ENCODE measurements at regions not wholly inside any gene's neighbourhood (a gene's known extent, or its start where the extent isn't known, plus 50 kb on each side); places are given as distances from the start of the nearest gene placed in this dataset.

GRCh38 chr4:187010052-187010451 lies 286.4 kb upstream of the FAT1 start:
- ATAC-seq = no peak
- no peak for DNase-seq
- H3K4me3 Mint-ChIP-seq = no peak overlapping the region
- H3K36me3 Mint-ChIP-seq (ENCODE audit: insufficient read depth) = no peaks in the 10 kb centered on the region
- no peaks in the 10 kb centered on the region for H3K27me3 Mint-ChIP-seq (ENCODE audit: low read depth)
- no peaks in the 10 kb centered on the region for H3K4me1 Mint-ChIP-seq (ENCODE audit: low read depth)
- H3K9me3 Mint-ChIP-seq = peaks cover 4% of the 10 kb centered on the region

- ATAC-seq (no peak), DNase-seq (no peak)
- H3K9me3 Mint-ChIP-seq = peaks cover 7% of the 10 kb centered on the region
- no peaks in the 10 kb centered on the region for H3K27me3 Mint-ChIP-seq (ENCODE audit: low read depth)
- no peaks in the 10 kb centered on the region for H3K4me1 Mint-ChIP-seq (ENCODE audit: low read depth)
- no peak overlapping the region for H3K4me3 Mint-ChIP-seq
- no peaks in the 10 kb centered on the region for H3K36me3 Mint-ChIP-seq (ENCODE audit: insufficient read depth)
Measured at GRCh38 chr4:187016101-187016500, 292.4 kb upstream of the FAT1 start.

GRCh38 chr4:187017147-187017546 lies 293.5 kb upstream of the FAT1 start:
- Mint-ChIP-seq H3K27me3 (ENCODE audit: low read depth) (no peaks in the 10 kb centered on the region), H3K9me3 (peaks cover 10% of the 10 kb centered on the region), H3K4me3 (no peak overlapping the region), H3K36me3 (ENCODE audit: insufficient read depth) (no peaks in the 10 kb centered on the region), H3K4me1 (ENCODE audit: low read depth) (no peaks in the 10 kb centered on the region)
- no peak for DNase-seq
- ATAC-seq = no peak

DNA sequence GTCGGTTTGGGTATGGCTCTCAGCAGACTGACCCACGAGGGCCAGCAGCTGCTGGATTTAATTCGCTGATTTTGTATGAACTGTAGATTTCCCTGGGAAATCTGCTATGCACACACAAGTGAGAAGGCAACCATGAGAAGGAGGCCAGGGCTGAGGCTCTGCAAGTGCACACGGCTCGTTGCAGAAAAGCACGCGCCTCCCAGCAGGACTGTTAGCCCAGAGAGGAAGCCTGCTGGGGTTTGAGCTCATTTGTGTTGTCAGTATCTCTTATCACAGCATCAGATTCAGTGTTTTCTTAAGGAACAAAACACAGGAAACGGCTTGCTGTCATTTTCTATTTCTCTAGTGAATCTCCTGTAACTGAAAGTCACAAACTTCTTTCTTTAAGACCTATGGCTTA lies 296.2 kb upstream of the FAT1 start:
- ATAC-seq = no peak
- H3K36me3 Mint-ChIP-seq (ENCODE audit: insufficient read depth) = no peaks in the 10 kb centered on the region
- H3K4me1 Mint-ChIP-seq (ENCODE audit: low read depth) = no peaks in the 10 kb centered on the region
- no peaks in the 10 kb centered on the region for H3K27me3 Mint-ChIP-seq (ENCODE audit: low read depth)
- DNase-seq = no peak
- peaks cover 6% of the 10 kb centered on the region for H3K9me3 Mint-ChIP-seq
- no peak overlapping the region for H3K4me3 Mint-ChIP-seq

- DNase-seq = no peak
- Mint-ChIP-seq H3K4me1 (ENCODE audit: low read depth) (no peaks in the 10 kb centered on the region), H3K27me3 (ENCODE audit: low read depth) (no peaks in the 10 kb centered on the region), H3K36me3 (ENCODE audit: insufficient read depth) (no peaks in the 10 kb centered on the region), H3K9me3 (peaks cover 6% of the 10 kb centered on the region), H3K4me3 (no peak overlapping the region)
- no peak for ATAC-seq
Measured at GRCh38 chr4:187020676-187021075, 297.0 kb upstream of the FAT1 start.

- Mint-ChIP-seq H3K4me3 (no peak overlapping the region), H3K9me3 (peaks cover 10% of the 10 kb centered on the region), H3K36me3 (ENCODE audit: insufficient read depth) (no peaks in the 10 kb centered on the region), H3K4me1 (ENCODE audit: low read depth) (no peaks in the 10 kb centered on the region), H3K27me3 (ENCODE audit: low read depth) (no peaks in the 10 kb centered on the region)
- no peak for ATAC-seq
- DNase-seq = no peak
Measured at GRCh38 chr4:187021436-187022205, 298.0 kb upstream of the FAT1 start.

DNA sequence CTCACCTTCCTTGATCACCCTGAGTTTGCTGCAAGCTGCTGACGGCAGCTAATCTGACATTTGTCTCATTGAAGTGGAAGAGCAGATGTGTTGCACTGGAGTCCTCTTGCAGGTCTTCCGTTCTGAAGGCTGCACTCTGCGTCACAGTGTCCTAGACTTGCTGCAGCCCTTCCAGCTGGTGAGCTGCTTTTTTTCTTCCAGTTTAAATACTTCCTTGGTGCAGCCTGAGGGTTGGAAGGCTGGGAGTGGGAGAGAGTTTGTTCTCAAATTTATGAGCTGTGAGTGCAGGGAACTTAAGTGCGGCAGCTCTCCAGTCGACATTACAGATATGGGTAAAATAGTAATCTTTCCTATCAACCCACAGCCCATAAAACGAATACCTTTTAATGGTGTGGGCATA lies 303.6 kb upstream of the FAT1 start:
- DNase-seq (no peak), ATAC-seq (no peak)
- Mint-ChIP-seq H3K36me3 (ENCODE audit: insufficient read depth) (no peaks in the 10 kb centered on the region), H3K9me3 (peaks cover 12% of the 10 kb centered on the region), H3K27me3 (ENCODE audit: low read depth) (no peaks in the 10 kb centered on the region), H3K4me3 (no peak overlapping the region), H3K4me1 (ENCODE audit: low read depth) (no peaks in the 10 kb centered on the region)

GRCh38 chr4:187042251-187042650 lies 318.6 kb upstream of the FAT1 start:
- H3K27me3 Mint-ChIP-seq (ENCODE audit: low read depth) = no peaks in the 10 kb centered on the region
- ATAC-seq = no peak
- DNase-seq = no peak

GRCh38 chr4:187046471-187046870 lies 322.8 kb upstream of the FAT1 start:
- Mint-ChIP-seq H3K4me3 (no peak overlapping the region), H3K36me3 (ENCODE audit: insufficient read depth) (no peaks in the 10 kb centered on the region), H3K9me3 (peaks cover 10% of the 10 kb centered on the region), H3K4me1 (ENCODE audit: low read depth) (no peaks in the 10 kb centered on the region), H3K27me3 (ENCODE audit: low read depth) (no peaks in the 10 kb centered on the region)
- DNase-seq (no peak), ATAC-seq (no peak)

More at GRCh38 chr4:187042251-187042650, 318.6 kb upstream of the FAT1 start:
- Mint-ChIP-seq H3K9me3 (peaks cover 18% of the 10 kb centered on the region), H3K36me3 (ENCODE audit: insufficient read depth) (no peaks in the 10 kb centered on the region), H3K4me3 (no peak overlapping the region), H3K4me1 (ENCODE audit: low read depth) (no peaks in the 10 kb centered on the region)

- Mint-ChIP-seq H3K4me3 (no peak overlapping the region), H3K4me1 (ENCODE audit: low read depth) (no peaks in the 10 kb centered on the region), H3K9me3 (peaks cover 3% of the 10 kb centered on the region), H3K27me3 (ENCODE audit: low read depth) (no peaks in the 10 kb centered on the region), H3K36me3 (ENCODE audit: insufficient read depth) (no peaks in the 10 kb centered on the region)
- DNase-seq (no peak), ATAC-seq (no peak)
Measured at GRCh38 chr4:187059021-187059420, 335.4 kb upstream of the FAT1 start.

GRCh38 chr4:187059895-187060294 lies 336.2 kb upstream of the FAT1 start:
- ATAC-seq (no peak), DNase-seq (no peak)
- H3K4me1 Mint-ChIP-seq (ENCODE audit: low read depth) = no peaks in the 10 kb centered on the region
- H3K27me3 Mint-ChIP-seq (ENCODE audit: low read depth) = no peaks in the 10 kb centered on the region
- H3K4me3 Mint-ChIP-seq = no peak overlapping the region
- H3K9me3 Mint-ChIP-seq = peaks cover 3% of the 10 kb centered on the region
- no peaks in the 10 kb centered on the region for H3K36me3 Mint-ChIP-seq (ENCODE audit: insufficient read depth)

DNA sequence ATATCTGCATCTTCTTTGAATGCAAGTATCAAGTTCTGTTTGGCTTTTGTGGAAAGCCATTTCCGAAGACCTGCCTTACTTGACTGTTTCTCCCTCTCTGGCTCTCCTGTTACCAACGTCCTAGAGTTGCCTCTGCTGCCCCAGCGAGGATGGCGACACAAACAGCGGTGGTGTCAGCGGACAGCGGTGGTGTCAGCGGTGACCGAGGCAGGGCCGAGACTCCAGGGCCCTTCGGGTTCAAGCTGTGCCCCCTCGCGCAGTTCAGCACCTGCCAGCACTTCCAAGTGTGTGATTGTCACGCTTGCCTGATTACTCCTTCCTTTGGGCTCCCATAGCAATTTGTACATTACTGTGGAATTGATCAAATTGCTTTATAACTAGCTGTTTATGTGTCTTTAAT lies 336.9 kb upstream of the FAT1 start:
- no peak for DNase-seq
- H3K9me3 Mint-ChIP-seq = peaks cover 3% of the 10 kb centered on the region
- no peak overlapping the region for H3K4me3 Mint-ChIP-seq
- no peaks in the 10 kb centered on the region for H3K36me3 Mint-ChIP-seq (ENCODE audit: insufficient read depth)
- no peaks in the 10 kb centered on the region for H3K27me3 Mint-ChIP-seq (ENCODE audit: low read depth)
- ATAC-seq = no peak
- no peaks in the 10 kb centered on the region for H3K4me1 Mint-ChIP-seq (ENCODE audit: low read depth)

GRCh38 chr4:187063251-187063650 lies 339.6 kb upstream of the FAT1 start:
- no peak for DNase-seq
- Mint-ChIP-seq H3K36me3 (ENCODE audit: insufficient read depth) (no peaks in the 10 kb centered on the region), H3K27me3 (ENCODE audit: low read depth) (no peaks in the 10 kb centered on the region), H3K4me3 (no peak overlapping the region), H3K4me1 (ENCODE audit: low read depth) (no peaks in the 10 kb centered on the region), H3K9me3 (no peaks in the 10 kb centered on the region)
- ATAC-seq = no peak

DNA sequence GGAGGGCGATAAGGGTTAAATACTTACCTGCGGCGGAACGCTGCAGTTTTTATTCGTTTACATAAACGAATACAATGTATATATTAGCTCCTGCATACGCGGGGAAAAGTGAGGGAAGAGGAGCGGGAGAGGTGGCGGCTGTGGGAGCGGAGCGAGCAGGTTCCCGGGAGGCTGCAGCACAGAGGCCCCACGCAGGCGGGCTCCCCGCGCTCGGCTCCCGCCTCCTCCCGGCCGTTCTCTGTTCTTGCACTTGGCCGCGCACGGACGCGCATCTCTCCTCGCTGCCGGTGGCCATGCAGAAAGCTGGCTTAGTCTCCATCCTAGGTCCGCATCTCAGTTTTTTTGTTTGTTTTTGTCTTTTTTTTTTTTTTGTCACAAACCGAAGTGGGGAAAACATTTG lies 340.4 kb upstream of the FAT1 start:
- H3K9me3 Mint-ChIP-seq = no peaks in the 10 kb centered on the region
- H3K4me1 Mint-ChIP-seq (ENCODE audit: low read depth) = no peaks in the 10 kb centered on the region
- H3K4me3 Mint-ChIP-seq = no peak overlapping the region
- H3K36me3 Mint-ChIP-seq (ENCODE audit: insufficient read depth) = no peaks in the 10 kb centered on the region
- DNase-seq = no peak
- ATAC-seq = no peak
- no peaks in the 10 kb centered on the region for H3K27me3 Mint-ChIP-seq (ENCODE audit: low read depth)

GRCh38 chr4:187065396-187065795 lies 341.7 kb upstream of the FAT1 start:
- ATAC-seq = no peak
- H3K4me3 Mint-ChIP-seq = no peak overlapping the region
- no peaks in the 10 kb centered on the region for H3K4me1 Mint-ChIP-seq (ENCODE audit: low read depth)
- no peaks in the 10 kb centered on the region for H3K27me3 Mint-ChIP-seq (ENCODE audit: low read depth)
- no peaks in the 10 kb centered on the region for H3K36me3 Mint-ChIP-seq (ENCODE audit: insufficient read depth)
- no peak for DNase-seq
- no peaks in the 10 kb centered on the region for H3K9me3 Mint-ChIP-seq
